RWPE2 (cell line): ENCODE measurements at regions not wholly inside any gene's neighbourhood (a gene's known extent, or its start where the extent isn't known, plus 50 kb on each side); places are given as distances from the start of the nearest gene placed in this dataset.

Experiments used
- ATAC-seq: fragments of 200-7000 bp; cut with Tn5 transposase; 3 replicates; pipeline ENCODE4 v1.9.1; 2021; ENCODE audit warnings: low read depth
- DNase-seq: peaks from one replicate; pipeline ENCODE4 v3.0.0-alpha.2; 2020; ENCODE audit warnings: low spot score
- H3K27ac ChIP-seq: fragments of 450-650 bp; 2 replicates; pipeline ENCODE4 v1.5.1; 2017; ENCODE audit warnings: mild to moderate bottlenecking; ENCODE audit not compliant: poor library complexity, severe bottlenecking
- H3K27me3 ChIP-seq: fragments of 250-450 bp; sonication (Bioruptor Pico); 2 replicates; pipeline ENCODE4 v1.5.1; 2021; ENCODE audit warnings: mild to moderate bottlenecking, moderate library complexity; ENCODE audit not compliant: insufficient read depth, poor library complexity, severe bottlenecking
- H3K36me3 ChIP-seq: fragments of 250-450 bp; sonication (Bioruptor Pico); 2 replicates; pipeline ENCODE4 v1.5.1; 2020; ENCODE audit warnings: low read depth, mild to moderate bottlenecking, moderate library complexity
- H3K4me1 ChIP-seq: fragments of 250-450 bp; sonication (Bioruptor Pico); 2 replicates; pipeline ENCODE4 v1.5.1; 2021; ENCODE audit warnings: mild to moderate bottlenecking, moderate library complexity; ENCODE audit not compliant: insufficient read depth, poor library complexity, severe bottlenecking
- H3K4me3 ChIP-seq: fragments of 250-450 bp; sonication (Bioruptor Pico); 2 replicates; pipeline ENCODE4 v1.5.1; 2021; ENCODE audit warnings: mild to moderate bottlenecking, moderate library complexity; ENCODE audit not compliant: severe bottlenecking
- H3K9me3 ChIP-seq: fragments of 250-450 bp; sonication (Bioruptor Pico); 2 replicates; pipeline ENCODE4 v1.5.1; 2021; ENCODE audit warnings: mild to moderate bottlenecking, moderate library complexity; ENCODE audit not compliant: severe bottlenecking
- TF ChIP-seq, protein P1 (sequence below): fragments of 450-650 bp; IDR thresholded peaks from one replicate; pipeline ENCODE4 v1.5.1; 2017; ENCODE audit warnings: mild to moderate bottlenecking, moderate library complexity; ENCODE audit not compliant: poor library complexity, severe bottlenecking

DNA sequence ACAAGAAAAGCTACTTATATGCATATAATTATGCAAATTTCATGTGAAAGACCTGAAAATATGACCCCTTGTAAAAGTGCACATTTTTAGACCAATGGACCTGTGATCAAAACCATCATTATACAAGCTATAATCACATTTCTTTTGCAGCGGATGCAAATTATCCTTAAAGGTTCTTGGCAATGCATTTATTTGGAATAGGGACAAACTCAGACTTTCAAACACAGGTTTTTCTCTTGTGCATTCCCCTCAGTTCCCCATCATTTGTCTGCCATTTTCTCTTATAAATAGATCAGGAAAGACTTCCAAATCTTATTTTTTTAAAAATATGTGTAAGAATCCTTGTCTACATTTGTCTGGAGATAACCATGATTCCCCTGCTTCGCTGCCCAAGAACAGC lies 954.2 kb upstream of the NRXN1 start:
- Histone ChIP-seq H3K4me3 (no peak overlapping the region), H3K27me3 (peaks cover 2% of the 10 kb centered on the region), H3K4me1 (no peaks in the 10 kb centered on the region), H3K9me3 (no peaks in the 10 kb centered on the region), H3K27ac (no peak overlapping the region), H3K36me3 (no peaks in the 10 kb centered on the region)
- TF ChIP-seq, protein P1, sequence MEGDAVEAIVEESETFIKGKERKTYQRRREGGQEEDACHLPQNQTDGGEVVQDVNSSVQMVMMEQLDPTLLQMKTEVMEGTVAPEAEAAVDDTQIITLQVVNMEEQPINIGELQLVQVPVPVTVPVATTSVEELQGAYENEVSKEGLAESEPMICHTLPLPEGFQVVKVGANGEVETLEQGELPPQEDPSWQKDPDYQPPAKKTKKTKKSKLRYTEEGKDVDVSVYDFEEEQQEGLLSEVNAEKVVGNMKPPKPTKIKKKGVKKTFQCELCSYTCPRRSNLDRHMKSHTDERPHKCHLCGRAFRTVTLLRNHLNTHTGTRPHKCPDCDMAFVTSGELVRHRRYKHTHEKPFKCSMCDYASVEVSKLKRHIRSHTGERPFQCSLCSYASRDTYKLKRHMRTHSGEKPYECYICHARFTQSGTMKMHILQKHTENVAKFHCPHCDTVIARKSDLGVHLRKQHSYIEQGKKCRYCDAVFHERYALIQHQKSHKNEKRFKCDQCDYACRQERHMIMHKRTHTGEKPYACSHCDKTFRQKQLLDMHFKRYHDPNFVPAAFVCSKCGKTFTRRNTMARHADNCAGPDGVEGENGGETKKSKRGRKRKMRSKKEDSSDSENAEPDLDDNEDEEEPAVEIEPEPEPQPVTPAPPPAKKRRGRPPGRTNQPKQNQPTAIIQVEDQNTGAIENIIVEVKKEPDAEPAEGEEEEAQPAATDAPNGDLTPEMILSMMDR, result no peak
- ATAC-seq (no peak), DNase-seq (no peak)

DNA sequence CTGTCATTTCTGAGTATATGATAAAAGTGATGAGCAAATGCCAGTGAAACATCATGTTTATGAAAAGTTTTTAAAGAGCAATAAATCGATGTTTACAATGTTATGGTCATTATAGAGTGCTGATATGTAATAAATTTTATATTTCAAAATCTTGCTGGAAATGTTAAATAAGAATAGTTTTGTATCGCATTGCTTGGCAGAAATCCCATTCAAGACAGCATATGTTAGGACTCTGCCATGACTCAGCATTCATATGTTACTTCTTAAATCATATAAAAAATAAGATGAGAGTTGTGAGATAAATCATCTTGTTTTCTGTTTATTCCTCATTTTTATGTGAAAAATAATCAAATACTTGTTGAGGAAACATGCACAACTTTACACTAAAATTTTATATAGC lies 949.9 kb upstream of the NRXN1 start:
- H3K36me3 ChIP-seq, result no peaks in the 10 kb centered on the region
- DNase-seq (no peak), ATAC-seq (no peak)
- no peak overlapping the region for H3K27ac ChIP-seq
- TF ChIP-seq, protein P1, result no peak
- H3K4me3 ChIP-seq, result no peak overlapping the region
- H3K4me1 ChIP-seq, result no peaks in the 10 kb centered on the region
- H3K27me3 ChIP-seq, result peaks cover 4% of the 10 kb centered on the region
- no peaks in the 10 kb centered on the region for H3K9me3 ChIP-seq

DNA sequence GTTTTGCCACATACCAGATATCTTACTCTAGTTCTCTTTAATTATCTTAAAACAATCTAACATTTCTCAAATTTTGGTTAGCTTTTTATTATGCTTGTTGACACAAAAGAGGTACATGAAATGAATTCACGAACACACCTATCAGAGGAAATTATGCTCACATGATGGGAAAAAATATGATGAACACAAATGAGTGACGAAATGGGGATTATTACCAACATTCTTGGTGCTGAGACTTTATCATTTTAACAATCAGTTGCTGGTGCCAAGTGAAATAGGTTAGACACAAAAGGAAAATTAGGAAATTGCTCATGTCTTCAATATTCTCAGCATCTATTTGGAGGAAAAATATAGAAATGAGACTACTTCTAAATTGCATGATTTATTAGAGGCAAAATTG lies 944.7 kb upstream of the NRXN1 start:
- DNase-seq, result no peak
- H3K4me3 ChIP-seq, result no peak overlapping the region

DNA sequence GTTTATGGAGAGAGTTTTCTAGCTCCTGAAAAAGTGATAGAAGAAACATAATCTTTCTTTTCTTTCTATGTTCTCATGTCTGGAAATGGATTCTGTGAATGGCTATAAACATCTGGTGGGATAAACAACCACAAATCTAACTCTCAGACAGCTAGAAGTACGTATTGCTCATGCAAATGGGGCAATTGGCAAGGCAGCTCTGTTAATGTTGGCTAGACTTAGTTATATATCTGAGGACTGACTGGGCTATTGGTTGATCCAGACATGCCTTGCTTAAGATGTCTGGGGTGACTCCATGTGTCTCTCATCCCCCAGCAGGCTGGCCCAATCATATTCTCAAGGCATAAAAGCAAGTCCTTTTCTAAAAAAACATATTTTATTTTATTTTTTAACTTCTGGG lies 939.2 kb upstream of the NRXN1 start:
- no peaks in the 10 kb centered on the region for H3K4me1 ChIP-seq
- no peaks in the 10 kb centered on the region for H3K27me3 ChIP-seq
- no peaks in the 10 kb centered on the region for H3K9me3 ChIP-seq
- TF ChIP-seq, protein P1, result no peak
- DNase-seq (no peak), ATAC-seq (no peak)
- H3K4me3 ChIP-seq, result no peak overlapping the region
- no peak overlapping the region for H3K27ac ChIP-seq
- no peaks in the 10 kb centered on the region for H3K36me3 ChIP-seq

More for the DNA sequence above, 944.7 kb upstream of the NRXN1 start:
- ATAC-seq, result no peak
- H3K4me1 ChIP-seq, result no peaks in the 10 kb centered on the region
- peaks cover 4% of the 10 kb centered on the region for H3K27me3 ChIP-seq
- no peaks in the 10 kb centered on the region for H3K9me3 ChIP-seq
- H3K36me3 ChIP-seq, result no peaks in the 10 kb centered on the region
- H3K27ac ChIP-seq, result no peak overlapping the region
- TF ChIP-seq, protein P1, result no peak

DNA sequence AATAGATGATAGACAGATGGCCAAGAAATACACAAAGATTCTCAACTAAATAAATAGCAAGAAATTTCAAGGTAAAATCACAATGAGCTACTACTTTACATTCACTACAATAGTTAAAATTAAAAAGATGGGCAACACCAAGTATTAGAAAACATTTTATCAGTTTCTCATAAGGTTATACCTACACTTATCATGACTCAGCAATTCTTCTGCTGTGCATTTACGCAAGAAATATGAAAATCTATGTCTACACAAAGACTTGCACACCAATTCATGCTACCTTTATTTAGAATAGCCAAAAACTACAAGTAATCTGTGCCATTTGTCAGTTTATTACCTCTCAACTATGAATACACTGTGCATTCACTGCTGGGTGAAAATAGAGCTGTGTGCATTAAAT lies 937.4 kb upstream of the NRXN1 start:
- Histone ChIP-seq H3K4me1 (no peaks in the 10 kb centered on the region), H3K27ac (no peak overlapping the region), H3K27me3 (no peaks in the 10 kb centered on the region), H3K4me3 (no peak overlapping the region), H3K36me3 (no peaks in the 10 kb centered on the region), H3K9me3 (no peaks in the 10 kb centered on the region)
- DNase-seq, result no peak
- TF ChIP-seq, protein P1, result no peak
- ATAC-seq, result no peak
